Adrenal gland (tissue), 5 donors: ENCODE measurements at regions not wholly inside any gene's neighbourhood (a gene's known extent, or its start where the extent isn't known, plus 50 kb on each side); places are given as distances from the start of the nearest gene placed in this dataset.

Experiments
- CTCF ChIP-seq, 6 experiments: fragments of 450-650 bp in 4 of 6; fragments of 200-600 bp in 2 of 6; sonication (generic) in 1 of 6; IDR thresholded peaks; 1 replicate in 5 of 6; 2 replicates in 1 of 6; pipeline versions ENCODE4 v1.5.1 to v1.8.0; 2016 to 2021; ENCODE audit warnings: antibody characterized with exemption in 6 of 6, mild to moderate bottlenecking in 2 of 6, moderate library complexity in 1 of 6
- POLR2A ChIP-seq, 2 donors: fragments of 450-650 bp; IDR thresholded peaks; one replicate each; pipeline ENCODE4 v1.6.1; 2017; ENCODE audit warnings: antibody characterized with exemption in 2 of 2, mild to moderate bottlenecking in 2 of 2, moderate library complexity in 1 of 2
- donor health status: DM: no; HTN: no; CAD: no.

GRCh38 chr12:53842686-53843085 lies 90.9 kb upstream of the CISTR start:
- TF ChIP-seq CTCF (IDR thresholded peaks at IDR 0.05): no peak
- TF ChIP-seq POLR2A (IDR thresholded peaks at IDR 0.05): no peak
